Right atrium auricular region (tissue), 2 donors: ENCODE measurements at regions not wholly inside any gene's neighbourhood (a gene's known extent, or its start where the extent isn't known, plus 50 kb on each side); places are given as distances from the start of the nearest gene placed in this dataset.

Source experiments
- DNase-seq: peaks from one replicate; pipeline ENCODE4 v3.0.0-alpha.2; 2019; ENCODE audit warnings: low spot score
- H3K27ac ChIP-seq, 2 donors: fragments of 200-600 bp; sonication (generic); 1 replicate in 1 of 2; 2 replicates in 1 of 2; pipeline ENCODE4 v1.5.1; 2016 to 2019
- H3K27me3 ChIP-seq, 2 donors: fragments of 200-600 bp; sonication (generic); one replicate each; pipeline versions ENCODE4 v1.5.1 to v1.6.0; 2017 to 2019
- H3K36me3 ChIP-seq: fragments of 200-600 bp; sonication (generic); one replicate; pipeline ENCODE4 v1.5.1; 2016
- H3K4me1 ChIP-seq, 2 donors: fragments of 200-600 bp; sonication (generic); one replicate each; pipeline versions ENCODE4 v1.5.1 to v1.6.0; 2017 to 2019
- H3K4me3 ChIP-seq, 2 donors: fragments of 200-600 bp; sonication (generic); 1 replicate in 1 of 2; 2 replicates in 1 of 2; pipeline ENCODE4 v1.5.1; 2017 to 2019; ENCODE audit warnings: mild to moderate bottlenecking in 1 of 2, moderate library complexity in 1 of 2
- H3K9me3 ChIP-seq, 2 donors: fragments of 200-600 bp; sonication (generic); one replicate each; pipeline ENCODE4 v1.5.1; 2019
- TF ChIP-seq, protein P1 (sequence below), 2 donors: fragments of 200-600 bp; sonication (generic); IDR thresholded peaks; one replicate each; pipeline ENCODE4 v1.5.1; 2019; ENCODE audit warnings: antibody characterized with exemption in 2 of 2

DNA sequence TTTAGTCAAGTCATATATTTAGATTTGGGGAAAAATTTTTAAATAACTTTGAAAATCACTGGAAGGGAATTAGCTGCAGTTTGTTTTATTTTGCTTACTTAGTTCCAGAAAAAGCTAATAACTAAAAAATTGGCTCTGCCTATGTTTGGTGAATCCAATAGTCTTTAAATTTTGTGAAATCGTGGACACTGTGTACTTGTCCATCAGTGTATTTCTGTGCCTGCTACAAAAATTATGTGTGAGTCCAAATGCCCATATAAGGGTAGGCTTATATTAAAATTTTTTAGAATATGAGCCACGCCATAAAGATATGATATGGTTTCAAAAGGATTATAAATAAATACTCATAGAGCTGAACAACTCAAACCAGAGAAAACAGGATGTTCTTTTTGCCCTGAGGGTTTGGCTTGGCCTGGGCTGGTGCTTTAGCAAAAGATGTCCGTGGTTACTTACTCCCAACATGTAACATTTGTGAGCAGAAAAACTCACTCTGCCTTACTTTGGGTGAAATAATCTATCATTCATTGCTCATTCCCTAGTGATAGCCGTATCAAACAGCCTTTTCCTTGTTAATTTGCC is 133.2 kb upstream of the PRLR start:
- TF ChIP-seq, protein P1, sequence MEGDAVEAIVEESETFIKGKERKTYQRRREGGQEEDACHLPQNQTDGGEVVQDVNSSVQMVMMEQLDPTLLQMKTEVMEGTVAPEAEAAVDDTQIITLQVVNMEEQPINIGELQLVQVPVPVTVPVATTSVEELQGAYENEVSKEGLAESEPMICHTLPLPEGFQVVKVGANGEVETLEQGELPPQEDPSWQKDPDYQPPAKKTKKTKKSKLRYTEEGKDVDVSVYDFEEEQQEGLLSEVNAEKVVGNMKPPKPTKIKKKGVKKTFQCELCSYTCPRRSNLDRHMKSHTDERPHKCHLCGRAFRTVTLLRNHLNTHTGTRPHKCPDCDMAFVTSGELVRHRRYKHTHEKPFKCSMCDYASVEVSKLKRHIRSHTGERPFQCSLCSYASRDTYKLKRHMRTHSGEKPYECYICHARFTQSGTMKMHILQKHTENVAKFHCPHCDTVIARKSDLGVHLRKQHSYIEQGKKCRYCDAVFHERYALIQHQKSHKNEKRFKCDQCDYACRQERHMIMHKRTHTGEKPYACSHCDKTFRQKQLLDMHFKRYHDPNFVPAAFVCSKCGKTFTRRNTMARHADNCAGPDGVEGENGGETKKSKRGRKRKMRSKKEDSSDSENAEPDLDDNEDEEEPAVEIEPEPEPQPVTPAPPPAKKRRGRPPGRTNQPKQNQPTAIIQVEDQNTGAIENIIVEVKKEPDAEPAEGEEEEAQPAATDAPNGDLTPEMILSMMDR (IDR thresholded peaks at IDR 0.05): no peak
- Histone ChIP-seq H3K4me3 (no peak overlapping the region), H3K27me3 (no peaks in the 10 kb centered on the region), H3K9me3 (no peaks in the 10 kb centered on the region), H3K4me1 (no peaks in the 10 kb centered on the region), H3K36me3 (no peaks in the 10 kb centered on the region), H3K27ac (no peak overlapping the region)
- no peak for DNase-seq

DNA sequence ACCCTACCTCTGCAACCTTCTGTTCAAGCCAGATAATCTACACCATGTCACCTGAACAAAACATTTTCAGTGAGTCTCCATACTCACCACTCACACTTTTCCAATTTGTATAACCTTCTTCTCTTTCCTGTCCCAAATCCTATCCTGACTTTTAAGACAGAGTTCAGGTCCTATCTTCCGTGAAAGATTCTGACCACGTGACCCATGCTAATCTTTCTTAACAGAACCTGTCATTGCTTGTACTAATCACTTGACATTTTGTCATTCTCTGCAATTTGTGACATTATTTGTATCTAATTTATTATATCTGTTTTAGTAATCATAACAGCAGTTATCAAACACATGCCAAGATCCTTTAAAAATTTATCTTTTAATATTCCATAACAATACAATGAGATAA is 132.5 kb upstream of the PRLR start:
- no peaks in the 10 kb centered on the region for H3K27me3 ChIP-seq
- H3K4me1 ChIP-seq: no peaks in the 10 kb centered on the region
- no peak for DNase-seq
- no peak overlapping the region for H3K4me3 ChIP-seq
- no peak overlapping the region for H3K27ac ChIP-seq
- TF ChIP-seq, protein P1 (IDR thresholded peaks at IDR 0.05): no peak
- H3K36me3 ChIP-seq: no peaks in the 10 kb centered on the region
- no peaks in the 10 kb centered on the region for H3K9me3 ChIP-seq

DNA sequence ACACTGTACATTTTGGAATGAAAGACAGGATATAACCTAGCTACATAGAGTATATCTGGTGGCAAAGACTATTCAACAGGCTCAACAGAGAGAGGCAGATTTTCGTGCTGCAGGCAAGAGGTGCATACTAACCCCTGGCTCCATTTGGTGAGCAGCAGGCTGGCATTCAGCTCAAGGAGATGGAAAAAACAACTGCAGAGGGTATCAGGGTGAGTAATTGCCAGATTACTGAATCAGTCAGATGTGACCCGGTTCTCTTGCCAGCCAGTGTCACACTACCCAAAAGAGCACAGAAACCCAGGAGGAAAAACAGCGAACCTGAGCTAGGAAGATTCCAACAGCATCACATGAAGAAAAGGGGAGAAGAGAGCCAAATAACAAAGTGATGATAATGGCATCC is 130.4 kb upstream of the PRLR start:
- no peak overlapping the region for H3K27ac ChIP-seq
- no peaks in the 10 kb centered on the region for H3K4me1 ChIP-seq
- H3K36me3 ChIP-seq: no peaks in the 10 kb centered on the region
- no peaks in the 10 kb centered on the region for H3K9me3 ChIP-seq
- no peak overlapping the region for H3K4me3 ChIP-seq
- no peak for DNase-seq
- TF ChIP-seq, protein P1 (IDR thresholded peaks at IDR 0.05): no peak
- no peaks in the 10 kb centered on the region for H3K27me3 ChIP-seq

DNA sequence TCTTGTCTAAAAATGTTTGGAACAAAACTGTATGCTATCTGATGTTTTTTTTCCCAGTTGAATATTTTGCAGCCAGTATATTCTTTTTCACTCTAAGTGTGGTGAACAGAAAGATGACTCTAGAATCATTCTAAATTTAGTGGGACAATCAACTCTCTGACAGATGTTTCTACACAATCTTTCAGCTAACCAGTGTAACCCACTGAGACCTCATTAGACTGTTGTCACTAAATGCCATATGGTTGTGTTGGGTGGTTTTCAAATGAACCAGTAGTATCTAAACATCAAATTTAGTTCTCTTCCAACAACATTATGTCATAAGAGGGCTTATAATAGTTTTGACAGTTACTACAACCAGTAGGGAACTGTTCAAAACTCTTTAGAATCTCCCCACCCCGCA is 129.6 kb upstream of the PRLR start:
- H3K27me3 ChIP-seq: no peaks in the 10 kb centered on the region
- no peaks in the 10 kb centered on the region for H3K4me1 ChIP-seq
- H3K27ac ChIP-seq: no peak overlapping the region
- no peaks in the 10 kb centered on the region for H3K9me3 ChIP-seq
- no peak overlapping the region for H3K4me3 ChIP-seq
- no peaks in the 10 kb centered on the region for H3K36me3 ChIP-seq
- TF ChIP-seq, protein P1 (IDR thresholded peaks at IDR 0.05): no peak
- DNase-seq: no peak

DNA sequence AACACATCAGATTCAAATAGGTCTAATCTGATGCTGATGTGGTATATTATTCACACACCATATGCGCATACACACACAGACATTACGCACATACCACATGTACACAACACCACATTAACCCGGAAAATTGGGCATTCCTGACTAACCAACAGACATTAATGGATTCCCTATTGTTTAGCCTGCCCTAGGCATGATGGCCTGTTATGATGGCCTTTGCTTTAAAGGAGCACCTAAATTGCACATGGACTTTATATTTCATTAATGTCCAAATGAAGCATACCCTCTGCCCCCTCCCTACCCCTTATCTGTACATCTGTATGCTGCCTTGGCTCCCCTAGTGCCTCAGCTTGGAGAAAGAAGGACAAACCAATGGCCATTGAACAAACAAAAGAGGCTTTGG is 127.7 kb upstream of the PRLR start:
- no peaks in the 10 kb centered on the region for H3K4me1 ChIP-seq

More for the DNA sequence above, 127.7 kb upstream of the PRLR start:
- no peak for DNase-seq
- TF ChIP-seq, protein P1 (IDR thresholded peaks at IDR 0.05): no peak
- Histone ChIP-seq H3K4me3 (no peak overlapping the region), H3K36me3 (no peaks in the 10 kb centered on the region), H3K27me3 (no peaks in the 10 kb centered on the region), H3K9me3 (no peaks in the 10 kb centered on the region), H3K27ac (no peak overlapping the region)
